ENCODE measurements at regions not wholly inside any gene's neighbourhood (a gene's known extent, or its start where the extent isn't known, plus 50 kb on each side); places are given as distances from the start of the nearest gene placed in this dataset.

DNA sequence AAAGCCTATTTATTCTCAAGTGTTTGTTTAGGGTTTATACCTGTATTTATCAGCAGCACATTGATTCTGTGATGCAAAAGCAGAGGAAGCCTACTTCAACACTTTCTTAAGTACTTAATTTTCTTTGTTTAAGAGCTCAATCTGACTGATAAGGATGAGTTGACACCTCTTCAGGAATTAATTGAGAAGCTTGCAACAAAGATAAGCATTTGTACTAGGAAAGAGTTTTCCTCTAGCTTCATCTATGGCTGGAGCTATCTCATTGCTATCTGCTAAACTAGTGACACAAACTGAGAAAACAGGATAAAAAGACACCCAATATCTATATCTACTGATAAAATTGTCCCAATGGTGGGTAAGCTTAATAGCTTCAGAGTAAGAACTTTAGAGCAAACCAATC is 170.1 kb upstream of the SLITRK6 start:
- Mint-ChIP-seq H3K27me3 (ENCODE audit: low read depth) (no peaks in the 10 kb centered on the region), H3K27ac (no peak overlapping the region), H3K4me3 (ENCODE audit: low read depth) (no peak overlapping the region), H3K9me3 (peaks cover 27% of the 10 kb centered on the region), H3K36me3 (ENCODE audit: low read depth) (no peaks in the 10 kb centered on the region), H3K4me1 (ENCODE audit: low read depth) (no peaks in the 10 kb centered on the region)
- DNase-seq (ENCODE audit: low spot score) = no peak
- intact Hi-C loops (cut with micrococcal nuclease) = no loop called here

- no peak for DNase-seq (ENCODE audit: low spot score)
- H3K9me3 Mint-ChIP-seq = peaks cover 43% of the 10 kb centered on the region
- no peak overlapping the region for H3K27ac Mint-ChIP-seq
- no peak overlapping the region for H3K4me3 Mint-ChIP-seq (ENCODE audit: low read depth)
- no peaks in the 10 kb centered on the region for H3K4me1 Mint-ChIP-seq (ENCODE audit: low read depth)
- H3K27me3 Mint-ChIP-seq (ENCODE audit: low read depth) = no peaks in the 10 kb centered on the region
- intact Hi-C loops (cut with micrococcal nuclease) = no loop called here
- no peaks in the 10 kb centered on the region for H3K36me3 Mint-ChIP-seq (ENCODE audit: low read depth)
Observed at GRCh38 chr13:85935868-85936467, 136.7 kb upstream of the SLITRK6 start.

GRCh38 chr13:85930108-85930507 is 130.9 kb upstream of the SLITRK6 start:
- no peak for DNase-seq (ENCODE audit: low spot score)
- H3K27me3 Mint-ChIP-seq (ENCODE audit: low read depth) = no peaks in the 10 kb centered on the region
- H3K9me3 Mint-ChIP-seq = peaks cover 27% of the 10 kb centered on the region
- H3K36me3 Mint-ChIP-seq (ENCODE audit: low read depth) = no peaks in the 10 kb centered on the region
- no peak overlapping the region for H3K27ac Mint-ChIP-seq
- H3K4me3 Mint-ChIP-seq (ENCODE audit: low read depth) = no peak overlapping the region
- intact Hi-C loops (cut with micrococcal nuclease) = no loop called here
- no peaks in the 10 kb centered on the region for H3K4me1 Mint-ChIP-seq (ENCODE audit: low read depth)

GRCh38 chr13:85910962-85911361 is 111.7 kb upstream of the SLITRK6 start:
- Mint-ChIP-seq H3K27me3 (ENCODE audit: low read depth) (no peaks in the 10 kb centered on the region), H3K4me1 (ENCODE audit: low read depth) (no peaks in the 10 kb centered on the region), H3K9me3 (peaks cover 29% of the 10 kb centered on the region), H3K27ac (no peak overlapping the region), H3K36me3 (ENCODE audit: low read depth) (no peaks in the 10 kb centered on the region), H3K4me3 (ENCODE audit: low read depth) (no peak overlapping the region)
- no peak for DNase-seq (ENCODE audit: low spot score)
- intact Hi-C loops (cut with micrococcal nuclease) = no loop called here

GRCh38 chr13:85900521-85900920 is 101.3 kb upstream of the SLITRK6 start:
- DNase-seq (ENCODE audit: low spot score) = no peak
- Mint-ChIP-seq H3K4me1 (ENCODE audit: low read depth) (no peaks in the 10 kb centered on the region), H3K9me3 (peaks cover 18% of the 10 kb centered on the region), H3K36me3 (ENCODE audit: low read depth) (no peaks in the 10 kb centered on the region), H3K4me3 (ENCODE audit: low read depth) (no peak overlapping the region), H3K27ac (no peak overlapping the region), H3K27me3 (ENCODE audit: low read depth) (no peaks in the 10 kb centered on the region)
- intact Hi-C loops (cut with micrococcal nuclease) = no loop called here

DNA sequence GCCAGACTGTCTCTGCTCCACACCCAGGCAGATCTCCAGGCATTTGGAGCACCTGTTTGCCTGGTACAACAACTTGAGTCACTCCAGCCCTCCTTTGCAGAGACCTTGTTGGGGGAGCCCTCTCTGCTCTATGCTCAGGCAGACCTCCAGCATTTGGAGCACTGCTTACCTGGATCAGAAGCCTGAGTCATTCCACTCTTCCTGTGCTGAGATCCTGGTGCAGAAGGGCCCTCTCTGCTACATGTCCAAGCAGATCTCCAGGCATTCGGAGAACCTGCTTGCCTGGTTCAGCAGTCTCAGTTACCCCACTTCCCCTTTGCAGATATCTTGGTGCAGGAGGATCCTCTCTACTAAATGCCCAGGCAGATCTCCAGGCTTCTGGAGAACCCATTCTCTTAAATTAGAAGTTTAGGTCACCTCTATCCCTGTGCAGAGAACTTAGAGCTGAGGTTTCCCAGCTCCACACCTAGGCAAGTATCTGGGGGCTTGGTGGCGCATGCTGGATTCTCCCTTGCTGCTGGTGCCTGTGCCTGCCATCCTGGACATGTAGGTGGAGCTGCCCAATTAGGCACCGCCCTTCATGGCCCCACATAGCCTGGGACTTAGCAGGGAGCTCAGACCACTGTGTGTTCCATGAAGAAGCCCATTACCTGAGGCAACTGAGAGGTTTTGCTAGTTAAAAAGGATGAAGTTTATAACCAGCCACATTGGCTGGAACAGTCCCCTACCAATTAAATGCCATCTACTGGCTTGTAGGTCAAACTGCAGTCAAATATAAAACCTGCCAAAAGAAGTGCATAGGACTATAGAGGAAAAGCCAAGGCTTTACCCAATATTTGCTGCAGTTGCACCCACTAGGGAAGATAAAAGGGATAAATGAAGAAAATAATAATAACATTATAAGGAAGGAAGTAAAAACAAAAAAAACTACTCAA is 97.6 kb upstream of the SLITRK6 start:
- Mint-ChIP-seq H3K27me3 (ENCODE audit: low read depth) (no peaks in the 10 kb centered on the region), H3K4me3 (ENCODE audit: low read depth) (no peak overlapping the region), H3K9me3 (peaks cover 15% of the 10 kb centered on the region), H3K36me3 (ENCODE audit: low read depth) (no peaks in the 10 kb centered on the region), H3K27ac (no peak overlapping the region), H3K4me1 (ENCODE audit: low read depth) (no peaks in the 10 kb centered on the region)
- DNase-seq (ENCODE audit: low spot score) = no peak
- intact Hi-C loops (cut with micrococcal nuclease) = no loop called here

GRCh38 chr13:85887406-85887805 is 88.2 kb upstream of the SLITRK6 start:
- Mint-ChIP-seq H3K27me3 (ENCODE audit: low read depth) (no peaks in the 10 kb centered on the region), H3K9me3 (no peaks in the 10 kb centered on the region), H3K4me3 (ENCODE audit: low read depth) (no peak overlapping the region), H3K27ac (no peak overlapping the region), H3K36me3 (ENCODE audit: low read depth) (no peaks in the 10 kb centered on the region), H3K4me1 (ENCODE audit: low read depth) (no peaks in the 10 kb centered on the region)
- intact Hi-C loops (cut with micrococcal nuclease) = no loop called here
- no peak for DNase-seq (ENCODE audit: low spot score)

- Mint-ChIP-seq H3K27me3 (ENCODE audit: low read depth) (no peaks in the 10 kb centered on the region), H3K9me3 (peaks cover 10% of the 10 kb centered on the region), H3K27ac (no peak overlapping the region), H3K36me3 (ENCODE audit: low read depth) (no peaks in the 10 kb centered on the region), H3K4me3 (ENCODE audit: low read depth) (no peak overlapping the region), H3K4me1 (ENCODE audit: low read depth) (no peaks in the 10 kb centered on the region)
- intact Hi-C loops (cut with micrococcal nuclease) = no loop called here
- no peak for DNase-seq (ENCODE audit: low spot score)
Observed at GRCh38 chr13:85879014-85879413, 79.8 kb upstream of the SLITRK6 start.

DNA sequence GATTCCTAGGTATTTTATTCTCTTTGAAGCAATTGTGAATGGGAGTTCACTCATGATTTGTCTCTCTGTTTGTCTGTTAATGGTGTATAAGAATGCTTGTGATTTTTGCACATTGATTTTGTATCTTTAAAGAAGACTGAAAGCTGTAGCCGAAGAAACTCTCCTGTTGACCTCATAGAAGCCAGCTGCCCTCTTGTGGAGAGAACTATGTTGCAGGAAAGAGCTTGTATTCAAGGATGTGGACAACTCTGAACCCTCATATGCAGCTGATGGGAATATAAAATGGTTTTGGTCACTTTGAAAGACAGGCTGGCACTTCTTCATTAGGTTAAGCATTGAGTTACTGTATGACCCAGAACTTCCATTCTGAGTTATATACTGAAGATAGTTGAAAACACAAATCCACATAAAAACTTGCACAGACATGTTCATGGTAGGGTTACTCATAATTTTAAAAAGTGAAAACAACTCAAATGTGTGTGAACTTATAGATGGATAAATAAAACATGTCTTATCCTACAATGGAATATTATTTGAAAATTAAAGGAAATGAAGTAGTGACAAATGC is 65.8 kb upstream of the SLITRK6 start:
- intact Hi-C loops (cut with micrococcal nuclease) = no loop called here

GRCh38 chr13:85853901-85854663 is 54.9 kb upstream of the SLITRK6 start:
- intact Hi-C loops (cut with micrococcal nuclease) = no loop called here
- Mint-ChIP-seq H3K27ac (no peak overlapping the region), H3K4me1 (ENCODE audit: low read depth) (no peaks in the 10 kb centered on the region), H3K4me3 (ENCODE audit: low read depth) (no peak overlapping the region), H3K27me3 (ENCODE audit: low read depth) (no peaks in the 10 kb centered on the region), H3K36me3 (ENCODE audit: low read depth) (no peaks in the 10 kb centered on the region), H3K9me3 (peaks cover 24% of the 10 kb centered on the region)
- DNase-seq (ENCODE audit: low spot score) = no peak

More for the DNA sequence above, 65.8 kb upstream of the SLITRK6 start:
- no peak for DNase-seq (ENCODE audit: low spot score)
- Mint-ChIP-seq H3K27ac (no peak overlapping the region), H3K27me3 (ENCODE audit: low read depth) (no peaks in the 10 kb centered on the region), H3K4me1 (ENCODE audit: low read depth) (no peaks in the 10 kb centered on the region), H3K36me3 (ENCODE audit: low read depth) (no peaks in the 10 kb centered on the region), H3K4me3 (ENCODE audit: low read depth) (no peak overlapping the region), H3K9me3 (peaks cover 11% of the 10 kb centered on the region)

DNA sequence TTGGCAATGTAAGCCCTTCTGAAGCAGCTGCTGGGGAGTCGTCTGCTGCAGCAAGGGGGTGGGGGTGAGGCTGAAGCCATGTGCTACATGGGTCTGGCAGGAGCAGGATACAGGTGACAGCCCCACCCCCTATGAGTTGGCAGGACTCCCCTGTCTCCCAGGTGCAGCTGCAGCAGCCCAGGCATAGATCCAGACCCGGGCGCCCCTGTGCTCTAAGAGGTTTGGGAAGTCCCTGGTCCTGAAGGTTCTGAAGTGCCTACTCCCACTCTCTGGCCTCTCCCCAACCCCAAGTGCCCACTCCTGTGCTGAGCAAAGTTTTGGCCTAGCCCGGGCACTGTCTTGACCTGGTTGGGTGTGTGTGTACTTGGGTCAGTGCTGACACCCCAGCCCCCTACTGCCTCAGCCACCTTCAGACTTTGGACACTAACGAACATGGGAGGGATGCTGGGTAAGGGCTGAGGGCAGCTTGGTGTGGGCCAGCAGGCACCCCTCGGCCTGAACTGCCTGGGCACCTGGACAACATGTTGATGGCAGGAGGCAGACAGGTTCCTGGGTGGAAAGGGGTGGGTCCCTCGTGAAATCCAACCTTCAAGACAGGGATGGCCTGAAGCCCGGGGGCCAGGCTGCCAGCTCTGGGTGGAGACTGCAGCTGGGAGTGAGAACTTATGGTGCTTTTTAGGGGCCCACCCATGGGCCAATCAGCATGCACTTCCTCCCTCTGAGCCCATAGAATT is 54.1 kb upstream of the SLITRK6 start:
- Mint-ChIP-seq H3K27me3 (ENCODE audit: low read depth) (no peaks in the 10 kb centered on the region), H3K36me3 (ENCODE audit: low read depth) (no peaks in the 10 kb centered on the region), H3K4me3 (ENCODE audit: low read depth) (no peak overlapping the region), H3K27ac (no peak overlapping the region), H3K4me1 (ENCODE audit: low read depth) (no peaks in the 10 kb centered on the region), H3K9me3 (peaks cover 26% of the 10 kb centered on the region)
- no peak for DNase-seq (ENCODE audit: low spot score)
- intact Hi-C loops (cut with micrococcal nuclease) = no loop called here
